C4-2B (cell line): ENCODE measurements at regions not wholly inside any gene's neighbourhood (a gene's known extent, or its start where the extent isn't known, plus 50 kb on each side); places are given as distances from the start of the nearest gene placed in this dataset.

Source experiments
- H3K27ac ChIP-seq: fragments of 450-650 bp; 2 replicates; pipeline ENCODE4 v1.5.1; 2017
- CTCF ChIP-seq: fragments of 450-650 bp; conservative IDR thresholded peaks from 2 replicates; pipeline ENCODE4 v1.5.1; 2017; ENCODE audit warnings: mild to moderate bottlenecking
- ZFX ChIP-seq: fragments of 450-650 bp; IDR thresholded peaks from 2 replicates; pipeline ENCODE4 v1.6.1; 2017

GRCh38 chr4:13178621-13179020, 305.5 kb downstream of the RAB28 start:
- no peak for TF ChIP-seq ZFX
- TF ChIP-seq CTCF = no peak

GRCh38 chr4:13176741-13177142, 307.4 kb downstream of the RAB28 start:
- TF ChIP-seq ZFX = no peak
- no peak for TF ChIP-seq CTCF
- no peak overlapping the region for H3K27ac ChIP-seq

More at GRCh38 chr4:13178621-13179020, 305.5 kb downstream of the RAB28 start:
- no peak overlapping the region for H3K27ac ChIP-seq

GRCh38 chr4:13174926-13175325, 309.2 kb downstream of the RAB28 start:
- no peak overlapping the region for H3K27ac ChIP-seq
- TF ChIP-seq CTCF (no peak), ZFX (no peak)

- H3K27ac ChIP-seq = no peak overlapping the region
- TF ChIP-seq ZFX (no peak), CTCF (no peak)
Measured at GRCh38 chr4:13174001-13174400, 310.1 kb downstream of the RAB28 start.

GRCh38 chr4:13171292-13172057, 312.7 kb downstream of the RAB28 start:
- TF ChIP-seq CTCF (no peak), ZFX (no peak)
- no peak overlapping the region for H3K27ac ChIP-seq

GRCh38 chr4:13169731-13170525, 314.2 kb downstream of the RAB28 start:
- no peak overlapping the region for H3K27ac ChIP-seq
- TF ChIP-seq CTCF (no peak), ZFX (no peak)

GRCh38 chr4:13168326-13168725, 315.8 kb downstream of the RAB28 start:
- H3K27ac ChIP-seq = no peak overlapping the region
- no peak for TF ChIP-seq CTCF
- no peak for TF ChIP-seq ZFX
